ENCODE measurements at regions not wholly inside any gene's neighbourhood (a gene's known extent, or its start where the extent isn't known, plus 50 kb on each side); places are given as distances from the start of the nearest gene placed in this dataset.

- ChIA-PET POLR2A (ENCODE audit: unreplicated experiment) (no interaction called here), CTCF (no interaction called here)
- no peak overlapping the region for H3K23ac ChIP-seq (ENCODE audit: low read depth, low read length)
- H2BK15ac ChIP-seq (ENCODE audit: low read depth, low read length): no peak overlapping the region
- no peak overlapping the region for H3K18ac ChIP-seq (ENCODE audit: low read depth, low read length)
- no peak overlapping the region for H3K4me2 ChIP-seq (ENCODE audit: low read depth, low read length)
- H3K79me1 ChIP-seq (ENCODE audit: low read depth in 1 of 2, low read length in 2 of 2): no peaks in the 10 kb centered on the region
- dilution Hi-C loops (cut with HindIII; ENCODE audit: low sequenced_read_pairs, unreplicated experiment): no loop called here
- H2BK5ac ChIP-seq (ENCODE audit: low read depth, low read length, poor library complexity, severe bottlenecking): no peak overlapping the region
- WGBS, 2 experiments (ENCODE audit: extremely low coverage in 2 of 2, insufficient read length in 1 of 2): no CpG with 5 or more reads among the region's 4 CpGs
- no peak overlapping the region for H3K14ac ChIP-seq (replicated peaks; ENCODE audit: low read depth, low read length)
- BruUV-seq (replicated peaks): no TSS peak
- no peak overlapping the region for H2BK120ac ChIP-seq (ENCODE audit: low read depth, low read length)
- H3K9me1 ChIP-seq (ENCODE audit: insufficient read depth, low read length): no peaks in the 10 kb centered on the region
- intact Hi-C loops (cut with micrococcal nuclease): no loop called here
- H4K5ac ChIP-seq (ENCODE audit: low read depth, low read length): no peak overlapping the region
- H2BK20ac ChIP-seq (ENCODE audit: low read depth, low read length): no peak overlapping the region
- no peak overlapping the region for H3K4ac ChIP-seq (ENCODE audit: low read depth, low read length)
- TF ChIP-seq USF2 (IDR thresholded peaks at IDR 0.05; ENCODE audit: low read depth, low read length): no peak
- TF ChIP-seq ELK1 (IDR thresholded peaks at IDR 0.05; ENCODE audit: borderline replicate concordance, low read depth, low read length): no peak
- no peak for TF ChIP-seq CHD1 (IDR thresholded peaks at IDR 0.05; ENCODE audit: low read depth, low read length)
- TF ChIP-seq POLR2A (IDR thresholded peaks at IDR 0.05; ENCODE audit: low read depth, low read length): no peak
- no peak for TF ChIP-seq SMC3 (IDR thresholded peaks at IDR 0.05; ENCODE audit: low read depth, low read length)
- TF ChIP-seq MAFK (IDR thresholded peaks at IDR 0.05; ENCODE audit: low read depth, low read length): no peak
- no peak for TF ChIP-seq FOS (IDR thresholded peaks at IDR 0.05; ENCODE audit: low read depth, low read length)
- no peak for TF ChIP-seq CEBPB (IDR thresholded peaks at IDR 0.05; ENCODE audit: low read depth, low read length)
- TF ChIP-seq RCOR1 (IDR thresholded peaks at IDR 0.05; ENCODE audit: insufficient replicate concordance, low read length): no peak
- TF ChIP-seq RFX5 (IDR thresholded peaks at IDR 0.05; ENCODE audit: low read depth, low read length): no peak
- TF ChIP-seq NFE2L2 (IDR thresholded peaks at IDR 0.05; ENCODE audit: low read depth, low read length): no peak
- TF ChIP-seq RAD21 (IDR thresholded peaks at IDR 0.05; ENCODE audit: low read length): no peak
- TF ChIP-seq MAZ (IDR thresholded peaks at IDR 0.05; ENCODE audit: borderline replicate concordance, low read depth, low read length): no peak
- no peak for TF ChIP-seq CTCF (conservative IDR thresholded peaks at IDR 0.05; ENCODE audit: low read depth, low read length)
- no peak for TF ChIP-seq MXI1 (IDR thresholded peaks at IDR 0.05; ENCODE audit: borderline replicate concordance, low read depth, low read length)
- no peak for TF ChIP-seq BHLHE40 (IDR thresholded peaks at IDR 0.05; ENCODE audit: low read depth, low read length)
- H3K56ac ChIP-seq (ENCODE audit: extremely low read depth, insufficient read depth, low read length): no peak overlapping the region
- no peaks in the 10 kb centered on the region for H3K27me3 ChIP-seq (ENCODE audit: control insufficient read depth, insufficient read depth, low read length)
- no peaks in the 10 kb centered on the region for H4K20me1 ChIP-seq (ENCODE audit: insufficient read depth, low read length)
- no peak overlapping the region for H3K9ac ChIP-seq (ENCODE audit: low read depth, low read length)
- H3K36me3 ChIP-seq (ENCODE audit: control insufficient read depth, insufficient read depth, low read length): no peaks in the 10 kb centered on the region
- DNase-seq (no peak), ATAC-seq (ENCODE audit: low read depth) (no peak)
- no peak overlapping the region for H3K4me3 ChIP-seq (ENCODE audit: insufficient read depth, low read depth, low read length)
- H2AK5ac ChIP-seq (ENCODE audit: low read depth, low read length): no peak overlapping the region
- H2AK9ac ChIP-seq (replicated peaks; ENCODE audit: low read depth, low read length, poor library complexity): no peak overlapping the region
- H2AFZ ChIP-seq (replicated peaks; ENCODE audit: low read length, poor library complexity): no peak overlapping the region
- no peak overlapping the region for H3K27ac ChIP-seq (ENCODE audit: insufficient read depth, low read length)
- no peaks in the 10 kb centered on the region for H3K4me1 ChIP-seq (ENCODE audit: control insufficient read depth, insufficient read depth, low read length)
- in situ Hi-C loops (cut with MboI; ENCODE audit: low sequenced_read_pairs): no loop called here
- no peaks in the 10 kb centered on the region for H3K9me3 ChIP-seq (ENCODE audit: control insufficient read depth, insufficient read depth, low read length)
- H4K8ac ChIP-seq (ENCODE audit: low read depth in 2 of 2, low read length in 2 of 2): no peak overlapping the region
- H4K91ac ChIP-seq (ENCODE audit: insufficient read depth, low read depth, low read length): no peak overlapping the region
Observed at GRCh38 chr18:27823053-27823452, 353.9 kb downstream of the CDH2 start.
